H9 (cell line): ENCODE measurements at regions not wholly inside any gene's neighbourhood (a gene's known extent, or its start where the extent isn't known, plus 50 kb on each side); places are given as distances from the start of the nearest gene placed in this dataset.

Experiments
- DNase-seq: peaks from one replicate; pipeline ENCODE4 v3.0.0-alpha.2; 2017
- H2AFZ ChIP-seq: one replicate; pipeline ENCODE4 v1.6.1; 2013; ENCODE audit warnings: mild to moderate bottlenecking, low read length, control low read depth, moderate library complexity
- H2AK5ac ChIP-seq: 2 replicates; pipeline ENCODE4 v1.6.1; 2013; ENCODE audit warnings: low read length, control low read depth, mixed read lengths; ENCODE audit not compliant: insufficient read length
- H2BK120ac ChIP-seq: one replicate; pipeline ENCODE4 v1.6.1; 2013; ENCODE audit warnings: low read depth, mild to moderate bottlenecking, low read length, control low read depth, inconsistent platforms; ENCODE audit not compliant: poor library complexity, severe bottlenecking
- H2BK12ac ChIP-seq: 2 replicates; pipeline ENCODE4 v1.6.1; 2013; ENCODE audit warnings: low read length, control low read depth, mixed read lengths, low read depth; ENCODE audit not compliant: insufficient read length
- H2BK15ac ChIP-seq: 2 replicates; pipeline ENCODE4 v1.6.1; 2013; ENCODE audit warnings: low read depth, low read length, control low read depth
- H2BK20ac ChIP-seq: one replicate; pipeline ENCODE4 v1.6.1; 2013; ENCODE audit warnings: low read depth, mild to moderate bottlenecking, low read length, control low read depth, inconsistent platforms; ENCODE audit not compliant: poor library complexity, severe bottlenecking
- H2BK5ac ChIP-seq: 2 replicates; pipeline ENCODE4 v1.6.1; 2013; ENCODE audit warnings: low read length, control low read depth, mixed read lengths; ENCODE audit not compliant: insufficient read length
- H3K14ac ChIP-seq: 2 replicates; pipeline ENCODE4 v1.6.1; 2013; ENCODE audit warnings: low read length, control low read depth; ENCODE audit not compliant: insufficient read depth
- H3K18ac ChIP-seq: 2 replicates; pipeline ENCODE4 v1.6.1; 2013; ENCODE audit warnings: low read depth, mild to moderate bottlenecking, mixed read lengths, low read length, control low read depth; ENCODE audit not compliant: insufficient read length
- H3K23ac ChIP-seq: 2 replicates; pipeline ENCODE4 v1.6.1; 2013; ENCODE audit warnings: low read length, control low read depth, mixed read lengths, low read depth; ENCODE audit not compliant: insufficient read length
- H3K23me2 ChIP-seq: 2 replicates; pipeline ENCODE4 v1.6.1; 2013; ENCODE audit warnings: low read depth, mild to moderate bottlenecking, mixed read lengths, low read length, control low read depth; ENCODE audit not compliant: insufficient read length, poor library complexity, severe bottlenecking
- H3K27ac ChIP-seq: 2 replicates; pipeline ENCODE4 v1.5.1; 2013; ENCODE audit warnings: low read length, control low read depth, mixed read lengths, low read depth; ENCODE audit not compliant: insufficient read length
- H3K27me3 ChIP-seq: 2 replicates; pipeline ENCODE4 v1.6.1; 2013; ENCODE audit warnings: low read length, control low read depth, inconsistent platforms; ENCODE audit not compliant: insufficient read depth
- H3K4ac ChIP-seq: 2 replicates; pipeline ENCODE4 v1.6.1; 2013; ENCODE audit warnings: low read depth, mild to moderate bottlenecking, control low read depth, inconsistent platforms, low read length, moderate library complexity
- H3K4me1 ChIP-seq: 2 replicates; pipeline ENCODE4 v1.6.1; 2013; ENCODE audit warnings: low read length, control low read depth, inconsistent platforms; ENCODE audit not compliant: insufficient read depth
- H3K4me2 ChIP-seq: 2 replicates; pipeline ENCODE4 v1.6.1; 2013; ENCODE audit warnings: low read length, control low read depth, mixed read lengths; ENCODE audit not compliant: insufficient read length, insufficient read depth
- H3K56ac ChIP-seq: 2 replicates; pipeline ENCODE4 v1.6.1; 2013; ENCODE audit warnings: low read depth, mild to moderate bottlenecking, mixed read lengths, low read length, control low read depth; ENCODE audit not compliant: insufficient read length
- H3K79me1 ChIP-seq: 2 replicates; pipeline ENCODE4 v1.6.1; 2013; ENCODE audit warnings: low read depth, mild to moderate bottlenecking, moderate library complexity, low read length, control low read depth, inconsistent platforms; ENCODE audit not compliant: insufficient read depth, poor library complexity, severe bottlenecking
- H3K79me2 ChIP-seq: 2 replicates; pipeline ENCODE4 v1.6.1; 2013; ENCODE audit warnings: low read length, control low read depth, inconsistent platforms; ENCODE audit not compliant: insufficient read depth
- H3K9ac ChIP-seq: 2 replicates; pipeline ENCODE4 v1.6.1; 2013; ENCODE audit warnings: low read length, control low read depth, mixed read lengths; ENCODE audit not compliant: insufficient read length; ENCODE audit errors: extremely low read depth
- H3K9me3 ChIP-seq: one replicate; pipeline ENCODE4 v1.6.1; 2013; ENCODE audit warnings: low read depth, low read length, inconsistent platforms; ENCODE audit not compliant: control insufficient read depth
- H3T11ph ChIP-seq: one replicate; pipeline ENCODE4 v1.6.1; 2013; ENCODE audit warnings: mild to moderate bottlenecking, low read length, control low read depth, inconsistent platforms
- H4K20me1 ChIP-seq: one replicate; pipeline ENCODE4 v1.6.1; 2013; ENCODE audit not compliant: control insufficient read depth, insufficient read length, insufficient read depth
- H4K5ac ChIP-seq: 2 replicates; pipeline ENCODE4 v1.6.1; 2013; ENCODE audit warnings: low read depth, mild to moderate bottlenecking, mixed read lengths, low read length, control low read depth; ENCODE audit not compliant: insufficient read length
- H4K8ac ChIP-seq: replicated peaks from 2 replicates; pipeline ENCODE4 v1.6.1; 2013; ENCODE audit warnings: low read length, control low read depth, mixed read lengths, low read depth; ENCODE audit not compliant: insufficient read length
- H4K91ac ChIP-seq: 2 replicates; pipeline ENCODE4 v1.6.1; 2013; ENCODE audit warnings: low read depth, mild to moderate bottlenecking, moderate library complexity, mixed read lengths, low read length, control low read depth; ENCODE audit not compliant: insufficient read length
- H3K27ac Mint-ChIP-seq, 3 experiments: 2 replicates in 2 of 3; 3 replicates in 1 of 3; pipeline ENCODE4 v1.8.0; 2020 to 2021; ENCODE audit warnings: mixed read lengths in 3 of 3, mild to moderate bottlenecking in 1 of 3, moderate library complexity in 1 of 3
- H3K27me3 Mint-ChIP-seq: 2 replicates; pipeline ENCODE4 v1.8.0; 2021; ENCODE audit warnings: low read depth, mild to moderate bottlenecking, moderate library complexity, mixed read lengths
- H3K36me3 Mint-ChIP-seq, 3 experiments: 2 replicates in 2 of 3; 3 replicates in 1 of 3; pipeline ENCODE4 v1.8.0; 2020 to 2021; ENCODE audit warnings: low read depth in 3 of 3, mixed read lengths in 3 of 3; ENCODE audit not compliant: insufficient read depth in 1 of 3
- H3K4me1 Mint-ChIP-seq, 2 experiments: 2 replicates each; pipeline ENCODE4 v1.8.0; 2020; ENCODE audit warnings: mixed read lengths in 2 of 2
- H3K4me3 Mint-ChIP-seq, 2 experiments: 2 replicates in 1 of 2; 3 replicates in 1 of 2; pipeline ENCODE4 v1.8.0; 2020 to 2021; ENCODE audit warnings: mild to moderate bottlenecking in 2 of 2, mixed read lengths in 2 of 2, moderate library complexity in 1 of 2
- H3K9me3 Mint-ChIP-seq, 2 experiments: 2 replicates in 1 of 2; 3 replicates in 1 of 2; pipeline ENCODE4 v1.8.0; 2020; ENCODE audit warnings: mild to moderate bottlenecking in 2 of 2, mixed read lengths in 2 of 2, moderate library complexity in 1 of 2
- WGBS: extraction: QIAGEN DNeasy Blood & Tissue Kit; methylation state at CpG from one replicate; pipeline ENCODE4 v1.1.7; 2013; ENCODE audit warnings: missing lambda C conversion rate, low lambda C conversion rate, mixed read lengths; ENCODE audit not compliant: insufficient read length; ENCODE audit errors: extremely low coverage; 5-methylcytosine and 5-hydroxymethylcytosine counted together
- TF ChIP-seq, protein P1 (sequence below): fragments of 200-600 bp; sonication (generic); conservative IDR thresholded peaks from 3 replicates; pipeline ENCODE4 v1.8.0; 2021; ENCODE audit warnings: antibody characterized with exemption, mild to moderate bottlenecking

DNA sequence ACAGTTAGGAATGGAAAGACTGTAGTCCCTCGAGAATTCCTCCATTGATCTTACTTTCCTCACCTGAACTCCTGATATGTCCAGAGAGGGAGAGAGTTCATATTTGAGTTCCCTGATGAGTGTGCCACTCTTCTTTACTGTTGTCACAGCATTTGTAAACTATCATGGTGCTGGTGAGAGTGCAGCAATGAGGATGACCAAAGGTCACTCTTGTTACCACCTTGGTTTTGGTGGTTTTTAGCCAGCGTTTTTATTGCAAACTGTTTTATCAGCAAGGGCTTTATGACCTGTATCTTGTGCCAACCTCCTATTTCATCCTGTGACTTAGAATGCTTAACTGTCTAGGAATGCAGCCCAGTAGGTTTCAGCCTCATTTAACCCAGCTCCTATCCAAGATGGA is 1062.5 kb downstream of the BCL11A start:
- Histone ChIP-seq H3K9me3 (no peaks in the 10 kb centered on the region), H4K5ac (no peak overlapping the region), H3K4me2 (no peak overlapping the region), H3K23me2 (no peaks in the 10 kb centered on the region), H3T11ph (no peak overlapping the region), H4K20me1 (no peaks in the 10 kb centered on the region), H3K4me1 (no peaks in the 10 kb centered on the region), H3K9ac (no peak overlapping the region), H3K79me2 (no peaks in the 10 kb centered on the region), H3K27ac (no peak overlapping the region), H3K14ac (no peak overlapping the region), H2BK120ac (no peak overlapping the region), H4K8ac (no peak overlapping the region), H2BK5ac (no peak overlapping the region), H3K56ac (no peak overlapping the region), H3K23ac (no peak overlapping the region), H3K27me3 (no peaks in the 10 kb centered on the region), H2AK5ac (no peak overlapping the region), H2BK15ac (no peak overlapping the region), H3K4ac (no peak overlapping the region), H3K79me1 (no peaks in the 10 kb centered on the region), H2AFZ (no peak overlapping the region), H3K18ac (no peak overlapping the region), H2BK20ac (no peak overlapping the region), H2BK12ac (no peak overlapping the region), H4K91ac (no peak overlapping the region)
- peaks cover 10 to 12% of the 10 kb centered on the region in 2 experiments for H3K9me3 Mint-ChIP-seq
- WGBS: no CpG with 5 or more reads among the region's 2 CpGs
- DNase-seq: no peak
- H3K4me1 Mint-ChIP-seq: 0 out of 4 replicates have a peak, but pooled peaks cover 0 to 3% of the 10 kb centered on the region in 2 experiments
- no peaks in the 10 kb centered on the region for H3K27me3 Mint-ChIP-seq
- TF ChIP-seq, protein P1, sequence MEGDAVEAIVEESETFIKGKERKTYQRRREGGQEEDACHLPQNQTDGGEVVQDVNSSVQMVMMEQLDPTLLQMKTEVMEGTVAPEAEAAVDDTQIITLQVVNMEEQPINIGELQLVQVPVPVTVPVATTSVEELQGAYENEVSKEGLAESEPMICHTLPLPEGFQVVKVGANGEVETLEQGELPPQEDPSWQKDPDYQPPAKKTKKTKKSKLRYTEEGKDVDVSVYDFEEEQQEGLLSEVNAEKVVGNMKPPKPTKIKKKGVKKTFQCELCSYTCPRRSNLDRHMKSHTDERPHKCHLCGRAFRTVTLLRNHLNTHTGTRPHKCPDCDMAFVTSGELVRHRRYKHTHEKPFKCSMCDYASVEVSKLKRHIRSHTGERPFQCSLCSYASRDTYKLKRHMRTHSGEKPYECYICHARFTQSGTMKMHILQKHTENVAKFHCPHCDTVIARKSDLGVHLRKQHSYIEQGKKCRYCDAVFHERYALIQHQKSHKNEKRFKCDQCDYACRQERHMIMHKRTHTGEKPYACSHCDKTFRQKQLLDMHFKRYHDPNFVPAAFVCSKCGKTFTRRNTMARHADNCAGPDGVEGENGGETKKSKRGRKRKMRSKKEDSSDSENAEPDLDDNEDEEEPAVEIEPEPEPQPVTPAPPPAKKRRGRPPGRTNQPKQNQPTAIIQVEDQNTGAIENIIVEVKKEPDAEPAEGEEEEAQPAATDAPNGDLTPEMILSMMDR: no peak
- no peak overlapping the region for H3K27ac Mint-ChIP-seq
- no peak overlapping the region for H3K4me3 Mint-ChIP-seq
- peaks cover 2 to 13% (median 5%) of the 10 kb centered on the region in 3 experiments; a peak in 3 of 7 replicates for H3K36me3 Mint-ChIP-seq
